ENCODE measurements at regions not wholly inside any gene's neighbourhood (a gene's known extent, or its start where the extent isn't known, plus 50 kb on each side); places are given as distances from the start of the nearest gene placed in this dataset.

DNA sequence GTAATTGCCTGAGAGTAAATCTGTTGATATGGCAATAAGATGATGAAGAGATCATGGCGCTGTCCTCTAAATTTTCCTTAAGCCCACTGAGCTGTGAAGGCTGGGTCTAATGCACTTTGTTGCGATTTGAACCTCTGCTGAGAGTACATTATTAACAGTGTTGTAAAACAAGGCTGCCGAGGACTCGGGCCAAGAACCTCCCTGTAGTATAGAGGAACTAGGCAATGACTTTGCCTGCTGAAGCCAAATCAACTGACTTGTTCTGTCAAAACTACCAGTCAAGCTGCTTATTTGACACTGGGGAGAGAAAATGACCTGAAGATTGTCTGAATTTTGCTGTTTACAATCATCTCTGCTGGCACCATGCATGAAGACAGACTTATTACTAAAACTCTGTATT lies 1154.7 kb downstream of the DTWD2 start:
- Histone ChIP-seq H4K8ac (ENCODE audit: low read depth, low read length) (no peak overlapping the region), H2BK120ac (ENCODE audit: low read depth, low read length) (no peak overlapping the region), H4K91ac (ENCODE audit: low read depth, low read length, poor library complexity) (no peak overlapping the region), H2BK12ac (ENCODE audit: low read length) (no peak overlapping the region), H3K27me3 (ENCODE audit: control insufficient read depth in 3 of 3, insufficient read depth in 3 of 3, low read depth in 1 of 3, low read length in 3 of 3) (no peaks in the 10 kb centered on the region), H3K4me3 (ENCODE audit: low read length in 2 of 2) (no peak overlapping the region), H3K4me2 (ENCODE audit: insufficient read depth, low read length, poor library complexity, severe bottlenecking) (no peak overlapping the region), H3K23ac (ENCODE audit: low read depth, low read length, poor library complexity) (no peak overlapping the region), H2BK5ac (ENCODE audit: low read length) (no peak overlapping the region), H2AK5ac (ENCODE audit: low read depth, low read length) (no peak overlapping the region), H3K36me3 (replicated peaks in 1 of 2; ENCODE audit: control insufficient read depth in 2 of 2, insufficient read depth in 2 of 2, low read length in 2 of 2) (no peaks in the 10 kb centered on the region), H3K4ac (ENCODE audit: low read length) (no peak overlapping the region), H2BK15ac (ENCODE audit: low read length) (no peak overlapping the region), H3K27ac (replicated peaks; ENCODE audit: low read length) (no peak overlapping the region), H3K14ac (ENCODE audit: low read length) (no peak overlapping the region), H3K18ac (ENCODE audit: low read length) (no peak overlapping the region), H3K79me1 (ENCODE audit: low read depth, low read length) (no peaks in the 10 kb centered on the region), H3K9ac (ENCODE audit: low read depth, low read length, poor library complexity) (no peak overlapping the region), H3K9me3 (replicated peaks in 1 of 2; ENCODE audit: control insufficient read depth in 2 of 2, insufficient read depth in 1 of 2, low read depth in 1 of 2, low read length in 2 of 2) (no peaks in the 10 kb centered on the region), H2AFZ (ENCODE audit: low read length) (no peak overlapping the region), H3K4me1 (ENCODE audit: control insufficient read depth in 2 of 2, insufficient read depth in 1 of 2, low read depth in 1 of 2, low read length in 2 of 2) (no peaks in the 10 kb centered on the region)
- no CpG with 5 or more reads among the region's 4 CpGs for WGBS, 2 donors (ENCODE audit: extremely low coverage in 2 of 2, insufficient read length in 2 of 2, insufficient replicate concordance in 1 of 2)
- no peak for DNase-seq (ENCODE audit: low spot score)

DNA sequence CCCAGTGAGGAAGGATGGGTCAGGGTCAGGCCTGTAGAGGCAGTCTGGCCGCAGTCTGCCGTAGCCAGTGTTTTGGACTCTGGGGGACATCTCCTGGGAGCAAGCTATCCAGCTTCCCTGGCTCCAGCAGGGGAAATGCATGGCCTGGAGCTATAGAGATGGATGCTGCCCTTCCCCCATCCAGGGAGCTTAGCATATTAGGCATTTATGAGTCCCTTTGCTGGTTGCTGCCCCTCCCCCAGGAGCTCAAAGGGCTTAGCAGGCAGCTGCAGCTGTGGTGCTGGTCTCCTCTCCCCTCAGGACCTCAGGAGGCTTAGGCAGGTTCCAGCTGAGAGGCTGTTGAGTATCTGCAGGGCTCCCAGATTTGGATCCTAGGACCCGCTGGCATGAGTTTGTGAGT lies 1158.7 kb downstream of the DTWD2 start:
- H2BK120ac ChIP-seq (ENCODE audit: low read depth, low read length): no peak overlapping the region
- H3K4me3 ChIP-seq (ENCODE audit: low read length in 2 of 2): no peak overlapping the region
- no peaks in the 10 kb centered on the region for H3K9me3 ChIP-seq (replicated peaks in 1 of 2; ENCODE audit: control insufficient read depth in 2 of 2, insufficient read depth in 1 of 2, low read depth in 1 of 2, low read length in 2 of 2)
- H3K27me3 ChIP-seq (ENCODE audit: control insufficient read depth in 3 of 3, insufficient read depth in 3 of 3, low read depth in 1 of 3, low read length in 3 of 3): no peaks in the 10 kb centered on the region
- WGBS, 2 donors (ENCODE audit: extremely low coverage in 2 of 2, insufficient read length in 2 of 2, insufficient replicate concordance in 1 of 2): no CpG with 5 or more reads among the region's 3 CpGs
- H2AFZ ChIP-seq (ENCODE audit: low read length): peak overlapping the region; percentile 59
- no peak for DNase-seq (ENCODE audit: low spot score)
- no peak overlapping the region for H4K91ac ChIP-seq (ENCODE audit: low read depth, low read length, poor library complexity)
- H3K36me3 ChIP-seq (replicated peaks in 1 of 2; ENCODE audit: control insufficient read depth in 2 of 2, insufficient read depth in 2 of 2, low read length in 2 of 2): no peaks in the 10 kb centered on the region
- no peak overlapping the region for H3K9ac ChIP-seq (ENCODE audit: low read depth, low read length, poor library complexity)
- no peak overlapping the region for H2BK5ac ChIP-seq (ENCODE audit: low read length)
- peak overlapping the region; percentile 38 for H3K18ac ChIP-seq (ENCODE audit: low read length)
- no peak overlapping the region for H3K14ac ChIP-seq (ENCODE audit: low read length)
- no peak overlapping the region for H2AK5ac ChIP-seq (ENCODE audit: low read depth, low read length)
- no peak overlapping the region for H3K23ac ChIP-seq (ENCODE audit: low read depth, low read length, poor library complexity)
- H2BK15ac ChIP-seq (ENCODE audit: low read length): no peak overlapping the region
- no peak overlapping the region for H3K4me2 ChIP-seq (ENCODE audit: insufficient read depth, low read length, poor library complexity, severe bottlenecking)
- H4K8ac ChIP-seq (ENCODE audit: low read depth, low read length): no peak overlapping the region
- H3K27ac ChIP-seq (replicated peaks; ENCODE audit: low read length): no peak overlapping the region
- no peak overlapping the region for H3K4ac ChIP-seq (ENCODE audit: low read length)
- no peaks in the 10 kb centered on the region for H3K79me1 ChIP-seq (ENCODE audit: low read depth, low read length)
- no peak overlapping the region for H2BK12ac ChIP-seq (ENCODE audit: low read length)
- H3K4me1 ChIP-seq (ENCODE audit: control insufficient read depth in 2 of 2, insufficient read depth in 1 of 2, low read depth in 1 of 2, low read length in 2 of 2): no peaks in the 10 kb centered on the region

DNA sequence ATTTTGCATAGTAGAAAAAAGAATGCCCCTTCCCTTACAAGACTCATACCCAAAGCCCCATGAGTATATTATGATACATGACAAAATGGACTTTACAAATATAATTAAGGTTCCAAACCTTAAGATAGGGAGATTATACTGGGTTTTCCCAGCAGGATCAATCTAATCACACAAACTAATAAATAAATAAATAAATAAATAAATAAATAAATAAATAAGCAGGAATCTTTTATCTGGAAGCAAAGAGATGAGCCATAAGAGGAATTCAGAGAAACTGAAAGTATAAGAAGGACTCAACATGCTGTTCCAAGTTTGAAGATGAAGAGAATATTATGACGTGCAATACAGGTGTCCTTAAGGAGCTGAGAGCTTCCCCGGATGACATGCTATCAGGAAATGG lies 1174.5 kb downstream of the DTWD2 start:
- Histone ChIP-seq H3K18ac (ENCODE audit: low read length) (no peak overlapping the region), H3K23ac (ENCODE audit: low read depth, low read length, poor library complexity) (no peak overlapping the region), H2AK5ac (ENCODE audit: low read depth, low read length) (no peak overlapping the region), H4K8ac (ENCODE audit: low read depth, low read length) (no peak overlapping the region), H3K9me3 (replicated peaks in 1 of 2; ENCODE audit: control insufficient read depth in 2 of 2, insufficient read depth in 1 of 2, low read depth in 1 of 2, low read length in 2 of 2) (peaks cover 0 to 3% of the 10 kb centered on the region in 2 donors), H3K14ac (ENCODE audit: low read length) (no peak overlapping the region), H2BK12ac (ENCODE audit: low read length) (no peak overlapping the region), H3K4me3 (ENCODE audit: low read length in 2 of 2) (no peak overlapping the region), H3K79me1 (ENCODE audit: low read depth, low read length) (no peaks in the 10 kb centered on the region), H3K4ac (ENCODE audit: low read length) (no peak overlapping the region), H3K36me3 (replicated peaks in 1 of 2; ENCODE audit: control insufficient read depth in 2 of 2, insufficient read depth in 2 of 2, low read length in 2 of 2) (no peaks in the 10 kb centered on the region), H3K27ac (replicated peaks; ENCODE audit: low read length) (no peak overlapping the region), H3K4me1 (ENCODE audit: control insufficient read depth in 2 of 2, insufficient read depth in 1 of 2, low read depth in 1 of 2, low read length in 2 of 2) (no peaks in the 10 kb centered on the region), H3K27me3 (ENCODE audit: control insufficient read depth in 3 of 3, insufficient read depth in 3 of 3, low read depth in 1 of 3, low read length in 3 of 3) (no peaks in the 10 kb centered on the region), H4K91ac (ENCODE audit: low read depth, low read length, poor library complexity) (no peak overlapping the region), H2AFZ (ENCODE audit: low read length) (no peak overlapping the region), H3K4me2 (ENCODE audit: insufficient read depth, low read length, poor library complexity, severe bottlenecking) (no peak overlapping the region), H2BK120ac (ENCODE audit: low read depth, low read length) (no peak overlapping the region), H3K9ac (ENCODE audit: low read depth, low read length, poor library complexity) (no peak overlapping the region), H2BK5ac (ENCODE audit: low read length) (no peak overlapping the region), H2BK15ac (ENCODE audit: low read length) (no peak overlapping the region)
- no peak for DNase-seq (ENCODE audit: low spot score)
- no CpG with 5 or more reads among the region's 2 CpGs for WGBS, 2 donors (ENCODE audit: extremely low coverage in 2 of 2, insufficient read length in 2 of 2, insufficient replicate concordance in 1 of 2)

DNA sequence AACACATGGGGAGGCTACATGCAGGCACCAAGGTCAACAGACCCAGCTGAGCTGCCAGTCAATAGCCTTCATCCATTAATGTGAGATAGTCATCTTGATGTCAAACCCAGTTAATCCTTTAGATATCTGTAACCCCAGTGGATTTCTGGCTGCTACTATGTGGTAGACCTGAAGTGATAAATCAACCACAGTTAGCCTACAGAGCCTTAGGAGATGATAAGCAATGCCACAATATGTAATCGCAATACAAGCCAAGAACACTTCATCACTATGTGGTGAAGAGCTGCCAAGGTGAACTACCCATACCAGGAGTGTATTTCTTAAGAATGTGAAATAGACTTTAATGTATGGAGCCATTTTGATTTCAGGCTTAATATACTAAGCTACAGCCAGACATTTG lies 1175.5 kb downstream of the DTWD2 start:
- Histone ChIP-seq H2BK15ac (ENCODE audit: low read length) (no peak overlapping the region), H3K9ac (ENCODE audit: low read depth, low read length, poor library complexity) (no peak overlapping the region), H3K4ac (ENCODE audit: low read length) (no peak overlapping the region), H2AK5ac (ENCODE audit: low read depth, low read length) (no peak overlapping the region), H3K9me3 (replicated peaks in 1 of 2; ENCODE audit: control insufficient read depth in 2 of 2, insufficient read depth in 1 of 2, low read depth in 1 of 2, low read length in 2 of 2) (peaks cover 0 to 3% of the 10 kb centered on the region in 2 donors), H3K23ac (ENCODE audit: low read depth, low read length, poor library complexity) (no peak overlapping the region), H3K4me2 (ENCODE audit: insufficient read depth, low read length, poor library complexity, severe bottlenecking) (no peak overlapping the region), H4K91ac (ENCODE audit: low read depth, low read length, poor library complexity) (no peak overlapping the region), H2AFZ (ENCODE audit: low read length) (no peak overlapping the region), H2BK120ac (ENCODE audit: low read depth, low read length) (no peak overlapping the region), H3K27me3 (ENCODE audit: control insufficient read depth in 3 of 3, insufficient read depth in 3 of 3, low read depth in 1 of 3, low read length in 3 of 3) (no peaks in the 10 kb centered on the region), H3K79me1 (ENCODE audit: low read depth, low read length) (no peaks in the 10 kb centered on the region), H2BK12ac (ENCODE audit: low read length) (no peak overlapping the region), H3K4me3 (ENCODE audit: low read length in 2 of 2) (no peak overlapping the region), H4K8ac (ENCODE audit: low read depth, low read length) (no peak overlapping the region), H3K14ac (ENCODE audit: low read length) (no peak overlapping the region), H3K4me1 (ENCODE audit: control insufficient read depth in 2 of 2, insufficient read depth in 1 of 2, low read depth in 1 of 2, low read length in 2 of 2) (no peaks in the 10 kb centered on the region), H3K27ac (replicated peaks; ENCODE audit: low read length) (no peak overlapping the region), H3K36me3 (replicated peaks in 1 of 2; ENCODE audit: control insufficient read depth in 2 of 2, insufficient read depth in 2 of 2, low read length in 2 of 2) (no peaks in the 10 kb centered on the region), H2BK5ac (ENCODE audit: low read length) (no peak overlapping the region), H3K18ac (ENCODE audit: low read length) (no peak overlapping the region)
- DNase-seq (ENCODE audit: low spot score): no peak
- no CpG with 5 or more reads among the region's 1 CpG for WGBS, 2 donors (ENCODE audit: extremely low coverage in 2 of 2, insufficient read length in 2 of 2, insufficient replicate concordance in 1 of 2)

All from neuronal stem cell (in vitro differentiated cells).